ENCODE measurements at regions not wholly inside any gene's neighbourhood (a gene's known extent, or its start where the extent isn't known, plus 50 kb on each side); places are given as distances from the start of the nearest gene placed in this dataset.

- TF ChIP-seq, protein P1, sequence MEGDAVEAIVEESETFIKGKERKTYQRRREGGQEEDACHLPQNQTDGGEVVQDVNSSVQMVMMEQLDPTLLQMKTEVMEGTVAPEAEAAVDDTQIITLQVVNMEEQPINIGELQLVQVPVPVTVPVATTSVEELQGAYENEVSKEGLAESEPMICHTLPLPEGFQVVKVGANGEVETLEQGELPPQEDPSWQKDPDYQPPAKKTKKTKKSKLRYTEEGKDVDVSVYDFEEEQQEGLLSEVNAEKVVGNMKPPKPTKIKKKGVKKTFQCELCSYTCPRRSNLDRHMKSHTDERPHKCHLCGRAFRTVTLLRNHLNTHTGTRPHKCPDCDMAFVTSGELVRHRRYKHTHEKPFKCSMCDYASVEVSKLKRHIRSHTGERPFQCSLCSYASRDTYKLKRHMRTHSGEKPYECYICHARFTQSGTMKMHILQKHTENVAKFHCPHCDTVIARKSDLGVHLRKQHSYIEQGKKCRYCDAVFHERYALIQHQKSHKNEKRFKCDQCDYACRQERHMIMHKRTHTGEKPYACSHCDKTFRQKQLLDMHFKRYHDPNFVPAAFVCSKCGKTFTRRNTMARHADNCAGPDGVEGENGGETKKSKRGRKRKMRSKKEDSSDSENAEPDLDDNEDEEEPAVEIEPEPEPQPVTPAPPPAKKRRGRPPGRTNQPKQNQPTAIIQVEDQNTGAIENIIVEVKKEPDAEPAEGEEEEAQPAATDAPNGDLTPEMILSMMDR (optimal IDR thresholded peaks at IDR 0.05 in 1 of 3, IDR thresholded peaks at IDR 0.05 in 1 of 3, conservative IDR thresholded peaks at IDR 0.05 in 1 of 3; ENCODE audit: extremely low read depth in 1 of 3, insufficient read depth in 2 of 3, low read length in 3 of 3) = no peak
- no peak for TF ChIP-seq EZH2 (IDR thresholded peaks at IDR 0.05; ENCODE audit: low read length)
These were observed 126.9 kb upstream of the NCK2 start for GRCh38 chr2:105617631-105618350.

Data from keratinocyte (primary cell).